ENCODE measurements at regions not wholly inside any gene's neighbourhood (a gene's known extent, or its start where the extent isn't known, plus 50 kb on each side); places are given as distances from the start of the nearest gene placed in this dataset.

DNA sequence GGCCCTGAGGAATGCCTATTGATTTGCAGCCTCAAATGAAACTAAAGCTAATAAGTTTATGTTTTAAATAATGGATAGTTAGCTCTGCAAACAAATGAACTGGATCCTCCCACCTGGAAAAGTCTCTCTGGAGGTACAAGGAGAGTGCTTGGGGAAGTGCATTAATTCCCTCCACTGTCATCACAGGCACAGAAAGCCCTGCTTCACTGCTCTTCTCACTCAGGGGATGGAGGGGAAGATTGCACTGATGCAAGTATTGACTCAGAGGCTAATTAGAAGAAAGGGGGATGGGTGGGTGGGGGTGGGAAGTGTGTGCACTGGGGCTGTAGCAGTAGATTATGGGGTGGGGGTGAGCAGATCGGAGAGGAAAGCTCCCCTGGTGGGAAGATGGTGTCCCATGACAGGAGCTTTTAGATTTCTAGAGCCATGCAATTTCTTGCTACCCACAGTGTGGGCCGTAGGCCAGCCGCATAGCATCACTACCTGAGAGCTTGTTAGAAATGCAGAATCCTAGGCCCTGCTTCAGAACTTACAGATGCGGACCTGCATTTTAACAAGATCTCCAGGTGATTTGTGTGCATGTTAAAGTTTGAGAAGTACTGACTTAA lies 163.9 kb downstream of the HIPK3 start:
- H3K4me1 Mint-ChIP-seq (ENCODE audit: low read depth): no peaks in the 10 kb centered on the region
- H3K27me3 Mint-ChIP-seq: peaks cover 21% of the 10 kb centered on the region
- H3K36me3 Mint-ChIP-seq (ENCODE audit: low read depth): no peaks in the 10 kb centered on the region
- no peak overlapping the region for H3K4me3 Mint-ChIP-seq
- no peaks in the 10 kb centered on the region for H3K9me3 Mint-ChIP-seq
- H3K27ac Mint-ChIP-seq: no peak overlapping the region

- no peaks in the 10 kb centered on the region for H3K36me3 Mint-ChIP-seq (ENCODE audit: low read depth)
- peaks cover 21% of the 10 kb centered on the region for H3K27me3 Mint-ChIP-seq
- no peaks in the 10 kb centered on the region for H3K4me1 Mint-ChIP-seq (ENCODE audit: low read depth)
- H3K9me3 Mint-ChIP-seq: no peaks in the 10 kb centered on the region
- H3K4me3 Mint-ChIP-seq: no peak overlapping the region
- no peak overlapping the region for H3K27ac Mint-ChIP-seq
Observed at GRCh38 chr11:33419924-33420323, 162.7 kb downstream of the HIPK3 start.

GRCh38 chr11:33417121-33417520 lies 159.9 kb downstream of the HIPK3 start:
- no peaks in the 10 kb centered on the region for H3K36me3 Mint-ChIP-seq (ENCODE audit: low read depth)
- H3K9me3 Mint-ChIP-seq: no peaks in the 10 kb centered on the region
- H3K27me3 Mint-ChIP-seq: peaks cover 24% of the 10 kb centered on the region
- H3K27ac Mint-ChIP-seq: no peak overlapping the region
- no peak overlapping the region for H3K4me3 Mint-ChIP-seq
- no peaks in the 10 kb centered on the region for H3K4me1 Mint-ChIP-seq (ENCODE audit: low read depth)

DNA sequence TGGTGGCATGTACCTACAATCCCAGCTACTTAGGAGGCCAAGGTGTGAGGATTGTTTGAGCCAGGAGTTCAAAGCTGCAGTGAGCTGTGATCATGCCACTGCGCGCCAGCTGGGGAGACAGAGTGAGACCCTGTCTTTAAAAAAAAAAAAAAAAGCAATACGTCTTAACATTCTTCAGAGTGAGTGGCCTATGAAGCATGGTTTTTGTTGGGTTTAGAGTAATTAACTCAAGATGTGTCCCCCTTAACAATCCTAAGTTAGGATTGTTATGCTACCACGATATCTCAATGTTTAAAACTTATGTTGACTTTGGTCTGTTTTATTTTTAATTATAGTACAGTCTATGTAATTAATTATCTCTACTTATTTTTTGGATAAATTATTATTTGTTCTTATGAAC lies 156.1 kb downstream of the HIPK3 start:
- Mint-ChIP-seq H3K9me3 (no peaks in the 10 kb centered on the region), H3K27ac (no peak overlapping the region), H3K27me3 (peaks cover 28% of the 10 kb centered on the region), H3K4me3 (no peak overlapping the region), H3K4me1 (ENCODE audit: low read depth) (no peaks in the 10 kb centered on the region), H3K36me3 (ENCODE audit: low read depth) (no peaks in the 10 kb centered on the region)

GRCh38 chr11:33412241-33412640 lies 155.1 kb downstream of the HIPK3 start:
- Mint-ChIP-seq H3K27me3 (peaks cover 24% of the 10 kb centered on the region), H3K9me3 (no peaks in the 10 kb centered on the region), H3K4me3 (no peak overlapping the region), H3K36me3 (ENCODE audit: low read depth) (no peaks in the 10 kb centered on the region), H3K27ac (no peak overlapping the region), H3K4me1 (ENCODE audit: low read depth) (no peaks in the 10 kb centered on the region)

GRCh38 chr11:33411751-33412150 lies 154.6 kb downstream of the HIPK3 start:
- H3K36me3 Mint-ChIP-seq (ENCODE audit: low read depth): no peaks in the 10 kb centered on the region
- peaks cover 23% of the 10 kb centered on the region for H3K27me3 Mint-ChIP-seq

GRCh38 chr11:33410086-33410765 lies 153.0 kb downstream of the HIPK3 start:
- peaks cover 23% of the 10 kb centered on the region for H3K27me3 Mint-ChIP-seq
- H3K4me1 Mint-ChIP-seq (ENCODE audit: low read depth): no peaks in the 10 kb centered on the region

More at GRCh38 chr11:33411751-33412150, 154.6 kb downstream of the HIPK3 start:
- no peaks in the 10 kb centered on the region for H3K4me1 Mint-ChIP-seq (ENCODE audit: low read depth)
- H3K27ac Mint-ChIP-seq: no peak overlapping the region
- H3K4me3 Mint-ChIP-seq: no peak overlapping the region
- no peaks in the 10 kb centered on the region for H3K9me3 Mint-ChIP-seq

More at GRCh38 chr11:33410086-33410765, 153.0 kb downstream of the HIPK3 start:
- H3K4me3 Mint-ChIP-seq: no peak overlapping the region
- H3K27ac Mint-ChIP-seq: no peak overlapping the region
- no peaks in the 10 kb centered on the region for H3K9me3 Mint-ChIP-seq
- no peaks in the 10 kb centered on the region for H3K36me3 Mint-ChIP-seq (ENCODE audit: low read depth)
